ENCODE measurements at regions not wholly inside any gene's neighbourhood (a gene's known extent, or its start where the extent isn't known, plus 50 kb on each side); places are given as distances from the start of the nearest gene placed in this dataset.

DNA sequence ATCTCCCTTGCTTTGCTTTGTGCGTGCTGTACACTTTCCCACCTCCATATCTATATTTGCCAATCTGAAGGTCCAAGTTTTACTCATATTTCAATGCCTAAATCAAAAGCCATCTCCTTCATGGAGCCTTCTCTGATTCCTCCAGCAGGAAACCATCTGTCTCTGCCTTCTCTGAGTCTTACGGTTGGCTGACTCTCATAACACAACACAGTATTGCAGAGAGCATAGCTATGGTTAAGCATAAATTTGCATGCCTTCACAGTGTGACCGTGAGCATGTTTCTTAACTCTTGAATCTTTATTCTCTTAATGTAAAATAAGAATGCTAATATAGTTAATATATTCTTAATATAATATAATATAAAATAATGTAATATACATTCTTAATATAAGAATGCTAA lies 136.8 kb upstream of the PPP2R2B start:
- DNase-seq: no peak
- H3K4me3 ChIP-seq: no peak overlapping the region
- H3K36me3 ChIP-seq: no peaks in the 10 kb centered on the region
- WGBS, 5 donors: 86 to 90% (median 90%) methylated on average over 3 of the region's 3 CpGs
- H3K27ac ChIP-seq: no peak overlapping the region
- H3K27me3 ChIP-seq: no peaks in the 10 kb centered on the region
- H3K9me3 ChIP-seq: no peaks in the 10 kb centered on the region
- intact Hi-C loops (cut with DNase I; ENCODE audit: low total_unique reads): no loop called here
- H3K4me1 ChIP-seq: no peaks in the 10 kb centered on the region
- TF ChIP-seq EP300 (IDR thresholded peaks at IDR 0.05): no peak
- no peak for TF ChIP-seq POLR2A (IDR thresholded peaks at IDR 0.05)
- TF ChIP-seq POLR2AphosphoS5 (IDR thresholded peaks at IDR 0.05): no peak
- TF ChIP-seq, protein P1, sequence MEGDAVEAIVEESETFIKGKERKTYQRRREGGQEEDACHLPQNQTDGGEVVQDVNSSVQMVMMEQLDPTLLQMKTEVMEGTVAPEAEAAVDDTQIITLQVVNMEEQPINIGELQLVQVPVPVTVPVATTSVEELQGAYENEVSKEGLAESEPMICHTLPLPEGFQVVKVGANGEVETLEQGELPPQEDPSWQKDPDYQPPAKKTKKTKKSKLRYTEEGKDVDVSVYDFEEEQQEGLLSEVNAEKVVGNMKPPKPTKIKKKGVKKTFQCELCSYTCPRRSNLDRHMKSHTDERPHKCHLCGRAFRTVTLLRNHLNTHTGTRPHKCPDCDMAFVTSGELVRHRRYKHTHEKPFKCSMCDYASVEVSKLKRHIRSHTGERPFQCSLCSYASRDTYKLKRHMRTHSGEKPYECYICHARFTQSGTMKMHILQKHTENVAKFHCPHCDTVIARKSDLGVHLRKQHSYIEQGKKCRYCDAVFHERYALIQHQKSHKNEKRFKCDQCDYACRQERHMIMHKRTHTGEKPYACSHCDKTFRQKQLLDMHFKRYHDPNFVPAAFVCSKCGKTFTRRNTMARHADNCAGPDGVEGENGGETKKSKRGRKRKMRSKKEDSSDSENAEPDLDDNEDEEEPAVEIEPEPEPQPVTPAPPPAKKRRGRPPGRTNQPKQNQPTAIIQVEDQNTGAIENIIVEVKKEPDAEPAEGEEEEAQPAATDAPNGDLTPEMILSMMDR (IDR thresholded peaks at IDR 0.05): no peak

DNA sequence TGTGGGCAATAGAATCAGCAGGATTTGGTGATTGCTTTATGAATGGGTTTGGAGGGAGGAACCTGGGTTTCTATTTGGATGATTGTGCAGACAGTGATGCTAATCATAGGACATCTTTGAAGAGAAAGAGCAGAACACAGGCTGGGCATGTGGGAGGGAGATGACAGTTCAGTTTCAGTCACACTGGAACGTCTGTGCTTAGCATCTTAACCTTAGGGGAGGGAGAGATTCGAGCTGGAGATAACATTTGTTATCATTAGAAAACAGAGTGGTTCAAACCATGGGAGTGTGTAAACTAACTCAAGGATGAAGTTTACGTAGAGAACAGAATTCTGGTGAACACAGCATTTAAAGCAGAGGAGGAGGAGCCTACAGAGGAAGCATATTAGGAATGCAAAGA lies 138.6 kb upstream of the PPP2R2B start:
- Histone ChIP-seq H3K27me3 (no peaks in the 10 kb centered on the region), H3K4me1 (no peaks in the 10 kb centered on the region), H3K9me3 (no peaks in the 10 kb centered on the region), H3K4me3 (no peak overlapping the region), H3K27ac (no peak overlapping the region), H3K36me3 (no peaks in the 10 kb centered on the region)
- no peak for TF ChIP-seq EP300 (IDR thresholded peaks at IDR 0.05)
- TF ChIP-seq POLR2AphosphoS5 (IDR thresholded peaks at IDR 0.05): no peak
- TF ChIP-seq, protein P1 (IDR thresholded peaks at IDR 0.05): no peak
- no peak for TF ChIP-seq POLR2A (IDR thresholded peaks at IDR 0.05)
- WGBS, 5 donors: 14 to 25% (median 16%) methylated on average over 3 of the region's 3 CpGs
- DNase-seq: no peak
- intact Hi-C loops (cut with DNase I; ENCODE audit: low total_unique reads): no loop called here

DNA sequence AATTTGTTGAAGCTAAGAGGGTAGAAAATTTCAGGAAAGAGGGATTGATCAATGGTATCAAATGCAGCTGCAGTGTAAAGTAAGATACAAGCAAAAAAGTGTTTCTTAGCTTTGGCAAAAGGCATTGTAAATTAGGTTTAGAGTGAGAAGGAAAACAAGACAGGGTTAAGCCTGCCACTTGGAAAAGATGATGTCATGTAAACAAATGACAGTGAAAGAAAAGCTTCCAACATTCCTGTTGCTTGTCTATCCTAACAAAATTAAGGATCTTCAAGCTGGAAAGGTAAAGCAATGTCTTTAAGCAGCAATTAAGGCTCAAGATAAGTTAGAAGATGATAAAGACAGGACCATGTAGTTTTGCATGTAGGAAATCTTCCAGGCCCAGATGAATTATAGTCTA lies 139.1 kb upstream of the PPP2R2B start:
- TF ChIP-seq, protein P1 (IDR thresholded peaks at IDR 0.05): no peak
- TF ChIP-seq EP300 (IDR thresholded peaks at IDR 0.05) (no peak), POLR2A (IDR thresholded peaks at IDR 0.05) (no peak), POLR2AphosphoS5 (IDR thresholded peaks at IDR 0.05) (no peak)
- Histone ChIP-seq H3K9me3 (no peaks in the 10 kb centered on the region), H3K27ac (no peak overlapping the region), H3K4me1 (no peaks in the 10 kb centered on the region), H3K36me3 (no peaks in the 10 kb centered on the region), H3K4me3 (no peak overlapping the region), H3K27me3 (no peaks in the 10 kb centered on the region)
- no peak for DNase-seq
- intact Hi-C loops (cut with DNase I; ENCODE audit: low total_unique reads): no loop called here

DNA sequence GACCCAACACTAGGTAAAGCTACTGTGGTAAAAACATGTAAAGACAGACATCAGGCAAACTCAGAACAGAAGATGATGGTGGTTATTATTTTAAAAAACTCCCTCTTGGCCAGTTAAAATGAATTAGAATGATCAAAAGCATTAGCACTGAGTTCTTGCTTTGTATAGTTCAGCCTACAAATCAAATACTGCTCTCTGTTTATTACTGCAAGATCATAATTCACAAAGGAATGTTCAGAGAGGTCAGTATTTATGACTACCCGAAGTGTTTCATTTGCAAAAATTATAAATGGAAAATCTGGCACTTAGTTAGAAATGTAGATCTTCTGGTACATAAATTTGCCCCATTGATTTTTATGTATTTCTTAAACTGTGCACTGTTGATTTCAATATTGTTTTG lies 140.3 kb upstream of the PPP2R2B start:
- WGBS, 5 donors: 34 to 76% (median 67%) methylated on average over 1 of the region's 1 CpG
- no peaks in the 10 kb centered on the region for H3K36me3 ChIP-seq

More for the DNA sequence above, 140.3 kb upstream of the PPP2R2B start:
- H3K27ac ChIP-seq: no peak overlapping the region
- no peak for DNase-seq
- H3K4me1 ChIP-seq: no peaks in the 10 kb centered on the region
- no peak overlapping the region for H3K4me3 ChIP-seq
- no peaks in the 10 kb centered on the region for H3K9me3 ChIP-seq
- intact Hi-C loops (cut with DNase I; ENCODE audit: low total_unique reads): no loop called here
- H3K27me3 ChIP-seq: no peaks in the 10 kb centered on the region
- TF ChIP-seq, protein P1 (IDR thresholded peaks at IDR 0.05): no peak
- TF ChIP-seq POLR2AphosphoS5 (IDR thresholded peaks at IDR 0.05): no peak
- no peak for TF ChIP-seq EP300 (IDR thresholded peaks at IDR 0.05)
- no peak for TF ChIP-seq POLR2A (IDR thresholded peaks at IDR 0.05)

Measured in stomach (tissue), 8 donors.